ENCODE measurements at regions not wholly inside any gene's neighbourhood (a gene's known extent, or its start where the extent isn't known, plus 50 kb on each side); places are given as distances from the start of the nearest gene placed in this dataset.
"Not testable (repeated sequence)": the region's sequence is repeated elsewhere in the genome, so short reads cannot be mapped to it uniquely, and the experiment has no call there.

DNA sequence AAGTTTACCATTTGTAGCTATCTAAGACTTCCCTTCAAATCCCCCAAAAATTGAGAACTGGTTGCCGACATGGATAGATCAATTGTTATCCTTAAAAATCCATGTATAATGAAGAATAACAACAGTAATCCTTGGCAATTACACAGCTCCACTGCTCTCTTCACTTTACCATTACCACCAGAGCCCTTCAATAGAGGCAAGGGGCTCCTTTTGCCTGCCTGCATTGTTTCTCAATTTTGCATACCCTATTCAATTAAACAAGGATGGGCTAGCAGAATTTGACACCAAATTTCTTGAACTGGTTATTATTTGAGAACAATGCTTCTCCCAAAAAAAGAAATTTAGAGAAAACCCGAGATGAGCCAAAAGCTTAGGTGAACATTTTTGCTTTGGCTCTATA is 387.8 kb upstream of the PKN2 start:
- DNase-seq (ENCODE audit: low read depth) = no peak

DNA sequence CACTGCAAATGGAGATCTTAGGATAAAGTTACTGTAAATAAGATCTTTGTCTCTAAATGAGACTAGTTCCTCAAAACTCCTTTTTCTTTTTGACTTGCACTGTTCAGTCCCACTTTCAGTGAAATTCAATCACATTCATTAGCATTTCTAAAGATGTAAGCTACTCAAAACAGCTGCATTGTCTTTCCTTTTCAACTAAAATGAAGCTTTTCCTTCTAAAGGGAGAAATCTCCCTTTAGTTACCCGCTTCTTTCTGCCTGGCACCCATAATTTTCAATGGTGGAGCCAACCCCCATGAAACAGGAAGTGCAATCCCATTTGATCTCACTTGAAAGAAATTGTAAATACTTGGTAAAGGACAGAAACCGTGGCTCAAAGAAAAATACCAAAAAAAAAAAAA is 387.4 kb upstream of the PKN2 start:
- no peak for DNase-seq (ENCODE audit: low read depth)

DNA sequence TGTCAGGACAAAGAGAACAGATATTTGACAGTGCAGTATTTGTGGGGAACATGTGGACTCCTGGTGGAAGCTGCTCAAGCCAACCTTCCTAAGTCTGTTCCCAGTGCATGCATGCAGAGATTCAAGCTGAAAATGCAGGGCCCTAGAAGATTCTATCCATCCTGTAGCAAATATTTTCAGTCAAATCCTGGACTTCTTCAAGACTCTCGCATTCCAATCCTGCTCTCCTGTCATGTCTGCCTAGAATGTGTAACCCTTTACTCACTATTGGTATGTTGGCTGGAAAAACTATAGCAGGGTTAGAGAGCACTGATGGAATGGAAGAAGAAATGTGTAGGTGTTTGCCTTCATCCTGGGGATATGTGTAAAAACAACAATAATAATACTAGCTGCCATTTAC is 385.6 kb upstream of the PKN2 start:
- DNase-seq (ENCODE audit: low read depth) = no peak

DNA sequence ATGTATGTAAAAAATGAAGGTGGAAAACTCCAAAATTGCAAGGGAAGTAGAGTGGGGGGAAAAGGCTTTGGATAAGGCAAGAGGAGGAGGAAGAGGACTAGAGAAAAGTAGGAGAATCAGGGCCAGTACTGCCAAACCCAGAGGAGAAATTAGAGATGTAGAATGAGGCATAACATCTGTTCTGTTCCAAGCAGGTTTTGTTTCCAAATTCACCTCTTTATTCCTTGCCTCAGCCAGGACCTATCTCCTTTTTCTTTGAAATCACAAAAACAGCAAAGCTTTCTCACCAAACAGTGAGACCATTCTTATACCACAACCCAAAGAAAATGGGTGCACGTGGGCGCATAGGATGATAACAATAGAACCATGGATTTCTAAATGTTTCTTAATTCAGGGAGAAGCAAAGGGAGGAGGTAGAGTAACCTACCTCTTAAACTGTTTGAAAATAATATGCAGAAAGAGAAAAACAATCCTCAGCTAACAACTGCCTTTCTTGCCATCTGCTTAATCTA is 383.3 kb upstream of the PKN2 start:
- DNase-seq (ENCODE audit: low read depth) = no peak

DNA sequence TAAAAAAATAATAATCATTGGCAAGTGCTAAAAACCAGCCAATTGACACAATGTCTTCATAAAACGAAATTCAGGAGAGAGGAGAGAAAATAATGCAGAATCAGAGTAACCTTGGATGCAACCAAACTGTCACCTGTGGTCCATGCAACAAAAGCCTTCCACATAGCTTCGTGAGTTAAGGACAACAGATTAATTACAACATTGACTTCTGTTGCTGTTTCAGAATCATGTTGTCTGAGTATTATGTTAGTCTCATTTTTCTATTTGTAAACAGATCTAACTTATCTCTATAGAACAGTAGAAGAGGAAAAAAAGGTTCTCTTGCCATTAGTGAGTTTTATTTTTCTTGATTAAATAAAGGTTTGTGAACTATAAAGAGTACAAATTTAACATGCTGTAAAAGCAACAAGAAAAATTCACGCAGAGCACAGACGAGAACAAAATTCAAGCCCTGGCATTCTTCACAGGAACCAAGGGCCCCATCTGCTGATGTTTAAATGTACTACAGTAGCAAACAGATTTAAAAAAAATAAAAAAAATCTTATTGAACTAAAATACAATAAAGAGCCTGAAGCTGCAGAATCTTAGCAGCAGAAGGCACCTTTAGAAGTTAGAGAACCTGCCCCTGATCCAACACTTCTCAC is 381.1 kb upstream of the PKN2 start:
- no peak for DNase-seq (ENCODE audit: low read depth)

DNA sequence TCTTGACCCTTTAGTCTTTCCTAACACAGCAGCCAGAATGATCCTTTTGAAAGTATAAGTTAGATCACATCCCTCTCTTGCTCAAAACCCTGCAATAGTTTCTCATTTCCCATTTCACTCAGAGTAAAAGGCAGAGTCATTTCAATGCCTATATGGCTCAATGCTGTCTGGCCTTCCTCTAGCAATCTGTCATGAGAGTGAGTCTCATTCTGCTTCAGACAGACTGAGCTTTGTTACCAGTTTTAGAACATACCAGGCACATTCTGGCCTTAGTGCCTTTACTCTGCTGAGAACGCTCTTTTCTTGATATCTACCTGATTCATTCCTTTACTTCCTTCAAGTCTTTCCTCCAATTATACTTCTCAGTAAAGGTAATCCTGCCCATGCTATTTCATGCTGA is 372.8 kb upstream of the PKN2 start:
- DNase-seq (ENCODE audit: low read depth) = no peak

DNA sequence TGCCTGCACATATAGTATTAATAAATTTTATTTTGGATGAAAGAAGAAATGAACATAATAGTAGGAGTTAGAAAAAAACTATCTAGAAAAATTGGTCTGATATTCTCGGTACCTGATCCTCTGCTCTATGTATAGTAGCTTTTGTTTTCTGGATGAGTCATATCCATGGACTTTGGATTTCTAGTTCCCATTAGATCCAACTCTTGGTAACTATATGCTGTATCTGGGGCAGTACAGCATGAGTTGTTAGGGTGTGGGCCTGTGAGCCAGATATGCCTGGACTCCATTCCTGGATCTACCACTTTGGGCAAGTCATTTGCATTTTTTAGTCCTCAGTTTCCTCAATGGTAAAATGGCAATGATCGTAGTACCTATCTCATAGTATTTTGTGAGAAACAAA is 372.2 kb upstream of the PKN2 start:
- no peak for DNase-seq (ENCODE audit: low read depth)

DNA sequence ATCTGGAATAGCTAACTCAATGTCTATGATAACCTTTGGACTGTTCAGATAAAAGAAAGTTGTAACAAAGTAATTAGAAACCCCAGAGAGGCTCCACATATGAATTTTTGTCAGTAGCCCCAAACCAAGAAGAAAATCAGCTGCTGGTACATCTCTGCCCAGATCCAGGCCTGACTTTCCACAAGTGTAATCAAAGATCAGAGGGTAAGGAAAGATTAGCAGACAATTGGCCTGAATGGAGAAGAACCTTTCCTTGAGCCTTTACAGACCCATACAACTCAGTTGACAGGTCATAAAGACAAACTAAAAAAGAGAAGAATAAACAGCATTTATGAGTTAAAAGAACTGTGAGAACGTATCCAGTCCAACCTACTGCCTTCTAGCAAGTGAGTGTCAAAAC is 366.7 kb upstream of the PKN2 start:
- DNase-seq (ENCODE audit: low read depth) = no peak

DNA sequence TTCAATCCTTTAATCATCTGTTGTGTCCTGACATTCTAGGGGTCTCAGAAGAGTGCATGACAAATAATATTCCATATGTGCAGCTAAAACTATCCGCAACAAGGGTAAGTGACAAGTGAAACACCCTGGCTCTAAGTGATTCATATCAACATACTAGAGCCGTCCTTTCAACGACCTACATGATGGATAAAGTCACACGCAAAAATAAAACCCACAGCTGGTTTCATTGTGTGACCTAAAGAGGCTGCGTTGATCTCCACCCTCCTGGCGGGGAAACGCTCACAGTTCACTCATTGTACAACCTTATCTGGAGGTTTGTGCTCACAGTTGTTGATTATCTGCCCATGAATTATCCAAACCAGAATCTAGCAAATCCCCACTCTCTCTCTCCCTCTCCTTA is 365.3 kb upstream of the PKN2 start:
- DNase-seq (ENCODE audit: low read depth) = no peak

DNA sequence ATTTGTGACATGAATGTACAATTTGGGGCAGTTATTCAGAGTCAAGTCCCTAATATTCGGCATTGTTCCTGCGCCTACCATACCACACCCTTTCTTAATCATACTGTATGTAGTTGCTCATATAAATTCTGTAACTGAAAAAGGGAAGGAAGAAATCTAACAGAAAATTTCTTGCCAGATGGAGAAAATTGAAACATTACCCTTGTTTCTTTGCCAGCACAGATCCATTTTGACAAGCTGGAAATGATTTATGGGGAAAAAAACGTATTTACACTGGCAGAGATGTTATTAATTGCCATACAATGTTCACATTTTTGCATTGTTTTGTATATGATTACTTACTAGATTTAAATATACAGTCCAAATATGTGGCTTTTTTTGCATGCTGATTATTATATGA is 363.8 kb upstream of the PKN2 start:
- DNase-seq (ENCODE audit: low read depth) = no peak

DNA sequence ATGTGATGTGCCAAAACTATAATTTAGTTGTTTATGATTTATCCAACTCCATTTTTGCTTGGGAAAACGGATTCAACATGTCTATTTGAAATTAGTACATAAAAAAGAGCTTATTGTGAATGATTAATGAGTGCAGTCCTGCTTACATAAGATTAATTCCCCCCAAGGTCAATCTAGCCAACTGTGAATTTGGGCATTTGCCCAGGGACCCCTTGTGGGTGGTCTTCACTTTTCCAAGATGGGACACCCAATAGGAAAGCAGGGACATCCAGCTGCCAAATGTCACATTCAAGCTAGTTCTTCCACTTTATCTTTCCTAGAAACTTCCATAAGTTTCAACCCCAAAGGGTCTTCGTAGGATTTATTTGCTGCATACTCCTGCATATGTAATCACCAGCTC is 362.4 kb upstream of the PKN2 start:
- no peak for DNase-seq (ENCODE audit: low read depth)

DNA sequence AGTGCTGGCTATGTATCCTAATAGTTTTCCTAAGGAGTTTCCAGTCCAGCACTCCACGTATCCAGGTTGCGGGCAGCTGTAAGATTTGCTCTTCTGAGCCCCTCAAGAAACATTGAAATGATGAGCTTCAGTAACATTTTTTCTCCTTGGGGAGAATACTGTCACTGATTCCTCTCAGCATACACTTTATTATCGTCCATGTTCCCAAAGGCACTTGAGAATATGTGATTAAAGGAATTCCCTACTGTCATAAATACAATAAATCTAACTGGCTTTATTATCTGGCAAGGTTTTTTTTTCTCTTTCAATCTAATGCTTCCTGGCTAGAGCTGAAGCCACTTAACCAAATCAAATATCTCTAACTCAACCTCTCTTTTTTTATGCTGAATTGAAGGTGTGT is 359.2 kb upstream of the PKN2 start:
- no peak for DNase-seq (ENCODE audit: low read depth)

DNA sequence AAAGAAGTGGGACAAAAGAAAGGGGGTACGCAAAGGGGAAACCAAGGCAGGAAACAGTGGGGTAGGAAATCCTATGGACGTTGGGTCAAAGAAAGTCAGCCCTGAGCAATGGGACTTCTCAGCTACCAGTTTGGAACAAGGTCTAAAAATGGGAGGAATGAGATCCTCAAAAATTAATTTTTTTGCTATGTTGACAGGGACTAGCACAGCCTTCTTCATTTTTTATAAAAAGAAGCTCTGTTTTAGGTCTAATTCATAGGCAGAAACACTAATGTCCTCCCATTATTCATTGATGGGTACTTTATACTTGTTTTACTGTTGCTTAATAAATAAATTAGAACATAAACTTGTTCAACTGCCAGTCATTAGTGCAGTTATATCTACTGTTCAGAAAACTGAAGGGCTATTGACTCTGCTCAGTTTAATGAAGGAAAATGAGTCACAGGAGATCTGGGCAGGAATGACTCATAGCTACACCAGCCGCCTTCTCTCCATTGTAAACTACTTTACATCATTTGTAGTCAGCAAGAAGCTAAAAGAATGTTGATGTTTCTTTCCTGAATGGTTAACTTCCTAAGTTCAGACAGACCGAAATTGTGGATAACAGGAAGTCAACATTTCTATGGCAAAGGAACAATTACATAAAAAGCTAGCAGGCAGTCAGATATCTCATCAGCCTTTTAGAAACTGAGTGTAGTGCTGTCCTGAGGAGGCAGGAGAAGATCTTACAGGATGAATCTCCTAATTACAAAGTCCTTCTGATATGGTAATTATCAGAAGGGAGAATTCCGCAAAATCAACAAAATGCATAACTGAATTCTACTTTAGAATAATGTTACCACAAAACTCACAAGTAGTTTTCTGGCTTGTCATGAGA is 356.4 kb upstream of the PKN2 start:
- no peak for DNase-seq (ENCODE audit: low read depth)

DNA sequence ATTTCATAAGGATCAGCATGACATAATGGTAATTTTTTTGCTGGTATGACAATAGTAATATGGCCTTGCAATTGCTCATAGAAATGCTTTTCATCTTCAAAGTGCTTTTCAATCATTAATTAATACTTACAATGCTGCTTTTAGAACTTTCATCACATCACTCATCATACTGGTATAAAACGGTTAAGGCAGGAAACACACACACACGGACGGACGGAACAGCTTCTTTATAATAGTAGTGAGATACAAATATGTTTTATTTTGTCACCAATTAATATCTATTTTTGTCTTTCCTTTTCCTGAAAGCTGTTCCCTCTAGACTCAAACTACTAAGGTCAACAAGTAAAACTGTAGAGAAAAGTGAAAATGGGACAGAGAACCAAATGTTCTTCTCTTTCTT is 353.9 kb upstream of the PKN2 start:
- DNase-seq (ENCODE audit: low read depth) = no peak

DNA sequence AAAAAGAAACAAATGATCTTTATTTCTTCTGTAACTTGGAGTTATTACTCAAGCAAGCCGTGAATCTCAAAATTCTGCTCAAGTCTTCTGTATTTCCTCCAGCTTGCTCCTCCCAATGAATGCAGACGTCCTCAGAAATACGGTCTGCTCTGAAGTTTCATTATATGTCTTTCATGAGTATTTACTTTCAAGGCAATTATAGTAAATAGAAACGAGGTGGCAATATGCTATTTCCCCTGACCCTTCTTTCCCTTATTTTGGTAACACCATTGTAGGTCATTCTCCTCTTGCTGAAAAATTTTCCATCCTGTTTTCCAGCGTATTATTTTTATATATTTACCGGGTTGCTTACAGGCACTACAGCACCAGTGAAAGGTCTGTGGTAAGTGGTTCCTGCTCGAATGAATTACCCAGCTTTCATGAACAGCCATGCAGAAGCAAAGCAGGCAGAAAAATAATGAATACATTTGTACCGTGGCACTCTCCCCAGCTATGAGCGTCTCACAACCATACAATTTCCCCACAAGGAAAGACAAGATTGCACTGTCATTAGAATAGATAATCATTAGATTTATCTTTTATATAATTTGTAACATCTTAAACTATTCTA is 350.9 kb upstream of the PKN2 start:
- DNase-seq (ENCODE audit: low read depth) = no peak

DNA sequence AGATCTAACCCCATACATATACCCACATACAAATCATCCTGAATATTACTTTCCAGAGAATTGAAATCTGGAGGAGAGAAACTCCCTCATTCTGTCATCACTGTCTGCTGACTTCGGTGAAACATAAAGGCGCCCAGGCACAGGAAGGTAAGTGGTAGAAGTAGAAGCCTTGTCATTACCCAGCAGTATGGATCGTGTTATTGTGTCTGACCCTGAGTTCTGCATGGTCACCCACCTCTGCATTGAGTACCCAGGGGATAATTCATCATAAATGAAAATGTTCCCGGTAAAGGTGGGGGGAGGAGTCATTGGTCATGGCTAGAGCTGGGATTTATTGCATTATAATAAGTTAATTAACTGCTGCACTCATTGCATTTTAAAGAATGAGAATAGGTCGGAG is 342.6 kb upstream of the PKN2 start:
- DNase-seq (ENCODE audit: low read depth) = no peak

DNA sequence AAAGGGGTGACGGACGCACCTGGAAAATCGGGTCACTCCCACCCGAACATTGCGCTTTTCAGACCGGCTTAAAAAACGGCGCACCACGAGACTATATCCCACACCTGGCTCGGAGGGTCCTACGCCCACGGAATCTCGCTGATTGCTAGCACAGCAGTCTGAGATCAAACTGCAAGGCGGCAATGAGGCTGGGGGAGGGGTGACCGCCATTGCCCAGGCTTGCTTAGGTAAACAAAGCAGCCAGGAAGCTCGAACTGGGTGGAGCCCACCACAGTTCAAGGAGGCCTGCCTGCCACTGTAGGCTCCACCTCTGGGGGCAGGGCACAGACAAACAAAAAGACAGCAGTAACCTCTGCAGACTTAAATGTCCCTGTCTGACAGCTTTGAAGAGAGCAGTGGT is 342.0 kb upstream of the PKN2 start:
- DNase-seq (ENCODE audit: low read depth) = not testable (repeated sequence)

DNA sequence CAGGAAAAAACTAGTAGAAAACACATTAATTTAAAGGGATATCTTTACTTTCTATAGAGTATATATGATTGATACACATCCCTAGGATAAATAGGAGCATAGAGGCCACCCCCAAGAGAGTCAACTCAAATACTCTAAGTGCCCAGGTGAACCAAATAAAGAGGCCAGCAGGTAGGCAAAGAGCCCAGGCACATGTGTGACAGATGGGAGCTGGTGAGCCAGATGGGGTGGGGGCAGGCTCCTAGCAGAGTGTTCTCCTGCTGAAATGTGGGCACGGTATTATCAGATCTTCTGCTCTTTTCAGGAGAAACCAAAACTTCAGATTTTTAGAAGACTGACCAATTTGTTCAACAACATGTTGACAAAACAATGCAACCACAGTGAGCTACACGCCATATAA is 333.4 kb upstream of the PKN2 start:
- DNase-seq (ENCODE audit: low read depth) = no peak

DNA sequence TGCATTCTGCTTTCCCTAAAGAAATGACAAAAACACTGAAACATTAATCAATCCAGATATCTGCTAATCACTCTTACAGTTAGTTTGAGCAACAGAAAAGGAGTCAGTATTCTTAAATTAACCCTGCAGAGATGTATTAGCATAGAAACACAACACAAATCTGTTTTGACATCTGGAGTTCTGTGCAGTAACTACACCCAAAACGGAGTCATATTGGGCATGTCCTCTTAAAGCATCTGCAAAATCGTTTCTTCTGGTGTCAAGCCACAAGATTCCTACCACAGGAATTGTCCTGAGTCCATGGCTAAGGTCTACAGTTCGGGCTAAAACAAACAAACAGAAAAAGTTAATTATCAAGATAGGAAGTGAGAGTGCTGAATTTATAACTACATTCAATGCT is 332.1 kb upstream of the PKN2 start:
- no peak for DNase-seq (ENCODE audit: low read depth)

DNA sequence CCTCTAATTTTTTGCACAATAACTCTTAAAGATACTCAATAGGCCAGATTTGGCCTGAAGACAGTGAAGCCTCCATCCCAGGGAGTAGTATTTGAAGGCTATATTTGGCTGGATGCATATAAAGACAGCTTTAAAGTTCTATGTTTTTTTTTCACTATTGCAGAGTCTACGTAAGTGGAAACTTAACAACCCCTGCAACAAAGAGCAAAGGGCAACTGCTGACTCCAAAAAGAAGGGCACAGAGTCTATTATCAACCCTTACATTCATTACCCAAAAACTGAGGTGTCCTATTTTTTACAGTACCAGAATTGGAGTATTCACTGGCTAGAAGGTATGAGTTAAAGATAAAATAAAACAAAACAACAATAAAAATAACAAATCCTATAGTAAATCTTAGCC is 329.8 kb upstream of the PKN2 start:
- DNase-seq (ENCODE audit: low read depth) = no peak

DNA sequence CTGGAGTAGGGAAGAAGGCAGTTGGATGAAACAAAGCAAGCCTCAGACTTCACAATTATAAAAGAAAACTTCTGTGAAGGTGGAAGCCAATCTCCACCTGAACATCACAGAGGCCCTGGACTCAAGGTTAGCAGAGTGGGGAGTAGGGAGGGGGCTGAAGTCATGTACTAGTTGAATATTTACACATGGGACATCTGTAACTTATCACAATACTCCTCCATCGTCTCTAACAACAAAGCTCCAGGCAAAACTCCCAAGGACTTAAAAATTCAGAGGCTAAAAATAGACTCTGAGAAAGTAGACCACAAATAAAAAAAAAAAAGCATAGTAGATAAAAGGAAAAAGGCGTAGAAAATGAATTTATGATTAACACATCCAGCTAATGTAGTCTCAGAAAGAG is 326.3 kb upstream of the PKN2 start:
- no peak for DNase-seq (ENCODE audit: low read depth)

DNA sequence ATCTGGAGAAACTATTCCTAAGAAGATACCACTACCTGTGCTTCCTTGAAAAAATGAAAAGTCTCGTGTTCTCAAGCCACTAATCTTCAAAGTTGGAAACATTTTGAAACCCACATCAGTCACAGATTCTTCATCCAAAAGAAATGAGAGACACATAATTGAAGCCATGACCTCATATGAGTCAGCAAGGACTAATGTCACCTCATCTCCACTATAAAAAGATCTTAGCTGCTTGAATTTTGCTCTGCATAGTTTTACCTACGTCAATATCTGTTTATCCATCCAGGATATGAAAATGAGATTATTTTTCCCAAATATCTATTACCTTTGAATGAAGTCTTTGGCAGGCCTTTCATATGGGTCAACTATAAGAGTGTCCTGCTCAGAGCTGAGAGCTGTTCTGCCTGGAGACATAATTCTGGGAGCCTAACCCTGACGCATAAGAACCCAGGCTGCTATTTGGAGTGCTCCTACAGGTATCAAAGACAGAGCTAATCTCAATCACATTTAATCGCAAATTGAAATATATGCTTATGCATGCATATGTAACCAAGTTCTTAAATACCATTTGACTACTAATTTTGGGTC is 312.5 kb upstream of the PKN2 start:
- DNase-seq (ENCODE audit: low read depth) = no peak

DNA sequence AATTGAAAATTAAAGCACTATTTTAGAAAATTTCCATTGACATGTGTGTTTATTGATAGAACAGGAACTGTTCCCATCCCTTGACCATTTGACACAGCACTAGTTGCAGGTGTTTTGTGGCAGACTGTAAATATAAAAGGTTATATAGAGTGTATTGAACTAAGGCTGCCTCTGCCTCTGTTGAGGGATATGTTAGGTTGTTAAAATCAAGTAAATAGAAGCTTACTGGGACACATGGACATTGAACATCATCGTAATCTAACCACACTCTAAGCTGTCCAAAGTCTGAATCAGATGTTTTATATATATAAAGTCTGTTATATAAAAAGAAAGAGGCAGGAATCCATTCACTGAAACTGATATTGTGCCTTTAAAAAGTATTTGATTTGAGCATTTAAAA is 308.1 kb upstream of the PKN2 start:
- DNase-seq (ENCODE audit: low read depth) = no peak

Measured in activated T-helper 9 cell treated with anti-CD3 and anti-CD28 coated beads, Interleukin-2, amount 50 U/mL, for 16 hours (primary cell).